IPS-15b (cell line): ENCODE measurements at regions not wholly inside any gene's neighbourhood (a gene's known extent, or its start where the extent isn't known, plus 50 kb on each side); places are given as distances from the start of the nearest gene placed in this dataset.

Source experiments
- H3K27me3 ChIP-seq: one replicate; pipeline ENCODE4 v1.6.1; 2013; ENCODE audit warnings: low read length; ENCODE audit not compliant: control insufficient read depth, insufficient read depth
- H3K36me3 ChIP-seq: one replicate; pipeline ENCODE4 v1.6.1; 2013; ENCODE audit warnings: low read length; ENCODE audit not compliant: control insufficient read depth, insufficient read depth
- H3K4me1 ChIP-seq: one replicate; pipeline ENCODE4 v1.6.1; 2013; ENCODE audit warnings: mild to moderate bottlenecking, low read length; ENCODE audit not compliant: control insufficient read depth, insufficient read depth
- H3K4me3 ChIP-seq: one replicate; pipeline ENCODE4 v1.5.1; 2013; ENCODE audit warnings: low read depth, low read length
- H3K9ac ChIP-seq: one replicate; pipeline ENCODE4 v1.6.1; 2013; ENCODE audit warnings: low read depth, mild to moderate bottlenecking, low read length
- H3K9me3 ChIP-seq: one replicate; pipeline ENCODE4 v1.6.1; 2013; ENCODE audit warnings: mild to moderate bottlenecking, low read length; ENCODE audit not compliant: control insufficient read depth, insufficient read depth

- Histone ChIP-seq H3K4me1 (no peaks in the 10 kb centered on the region), H3K36me3 (no peaks in the 10 kb centered on the region), H3K4me3 (no peak overlapping the region), H3K27me3 (no peaks in the 10 kb centered on the region), H3K9me3 (no peaks in the 10 kb centered on the region), H3K9ac (no peak overlapping the region)
Observed at GRCh38 chr12:58034311-58034710, 92.9 kb downstream of the ATP23 start.

GRCh38 chr12:58034712-58035111 lies 93.3 kb downstream of the ATP23 start:
- H3K9me3 ChIP-seq = no peaks in the 10 kb centered on the region
- H3K4me3 ChIP-seq = no peak overlapping the region
- H3K36me3 ChIP-seq = no peaks in the 10 kb centered on the region
- no peaks in the 10 kb centered on the region for H3K4me1 ChIP-seq
- H3K9ac ChIP-seq = no peak overlapping the region
- H3K27me3 ChIP-seq = no peaks in the 10 kb centered on the region

- H3K9ac ChIP-seq = no peak overlapping the region
- no peaks in the 10 kb centered on the region for H3K36me3 ChIP-seq
- no peak overlapping the region for H3K4me3 ChIP-seq
- no peaks in the 10 kb centered on the region for H3K9me3 ChIP-seq
- no peaks in the 10 kb centered on the region for H3K4me1 ChIP-seq
- H3K27me3 ChIP-seq = no peaks in the 10 kb centered on the region
Observed at GRCh38 chr12:58041441-58041840, 100.1 kb downstream of the ATP23 start.

GRCh38 chr12:58044966-58045365 lies 103.6 kb downstream of the ATP23 start:
- no peak overlapping the region for H3K4me3 ChIP-seq
- no peaks in the 10 kb centered on the region for H3K4me1 ChIP-seq
- H3K36me3 ChIP-seq = no peaks in the 10 kb centered on the region
- no peaks in the 10 kb centered on the region for H3K9me3 ChIP-seq
- H3K9ac ChIP-seq = no peak overlapping the region
- no peaks in the 10 kb centered on the region for H3K27me3 ChIP-seq

DNA sequence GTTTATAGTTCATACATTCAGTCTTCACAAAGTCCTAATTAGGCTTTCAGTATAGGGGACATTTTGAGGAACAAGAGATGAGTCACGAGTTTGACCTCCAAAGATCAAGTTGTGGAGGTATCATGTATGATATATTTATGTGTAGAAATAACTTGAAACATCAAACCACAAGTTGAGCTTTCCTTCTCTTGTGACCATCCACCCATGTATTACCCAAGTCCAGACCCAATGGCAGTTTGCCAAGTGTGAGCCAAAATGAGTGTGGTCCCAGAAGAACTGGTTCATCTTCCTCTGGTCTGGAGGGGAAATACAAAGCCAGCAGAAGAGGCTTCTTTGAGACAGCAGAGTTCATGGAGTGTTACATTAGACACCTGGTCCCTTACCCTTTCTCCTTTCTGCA lies 104.9 kb downstream of the ATP23 start:
- Histone ChIP-seq H3K9ac (no peak overlapping the region), H3K27me3 (no peaks in the 10 kb centered on the region), H3K9me3 (no peaks in the 10 kb centered on the region), H3K4me3 (no peak overlapping the region), H3K36me3 (no peaks in the 10 kb centered on the region), H3K4me1 (no peaks in the 10 kb centered on the region)

GRCh38 chr12:58051378-58051777 lies 110.0 kb downstream of the ATP23 start:
- Histone ChIP-seq H3K9me3 (no peaks in the 10 kb centered on the region), H3K4me1 (no peaks in the 10 kb centered on the region), H3K4me3 (no peak overlapping the region), H3K27me3 (no peaks in the 10 kb centered on the region), H3K36me3 (no peaks in the 10 kb centered on the region), H3K9ac (no peak overlapping the region)

GRCh38 chr12:58064666-58065065 lies 123.3 kb downstream of the ATP23 start:
- Histone ChIP-seq H3K4me1 (no peaks in the 10 kb centered on the region), H3K9ac (no peak overlapping the region), H3K36me3 (no peaks in the 10 kb centered on the region), H3K27me3 (no peaks in the 10 kb centered on the region), H3K9me3 (no peaks in the 10 kb centered on the region), H3K4me3 (no peak overlapping the region)

GRCh38 chr12:58066296-58066695 lies 124.9 kb downstream of the ATP23 start:
- Histone ChIP-seq H3K4me3 (no peak overlapping the region), H3K9ac (no peak overlapping the region), H3K36me3 (no peaks in the 10 kb centered on the region), H3K9me3 (no peaks in the 10 kb centered on the region), H3K27me3 (no peaks in the 10 kb centered on the region), H3K4me1 (no peaks in the 10 kb centered on the region)

GRCh38 chr12:58067610-58068387 lies 126.4 kb downstream of the ATP23 start:
- no peak overlapping the region for H3K4me3 ChIP-seq
- no peak overlapping the region for H3K9ac ChIP-seq
- H3K4me1 ChIP-seq = no peaks in the 10 kb centered on the region
- no peaks in the 10 kb centered on the region for H3K27me3 ChIP-seq
- no peaks in the 10 kb centered on the region for H3K36me3 ChIP-seq
- H3K9me3 ChIP-seq = no peaks in the 10 kb centered on the region

- no peak overlapping the region for H3K4me3 ChIP-seq
- H3K9ac ChIP-seq = no peak overlapping the region
- H3K4me1 ChIP-seq = no peaks in the 10 kb centered on the region
- no peaks in the 10 kb centered on the region for H3K36me3 ChIP-seq
- H3K9me3 ChIP-seq = no peaks in the 10 kb centered on the region
- H3K27me3 ChIP-seq = no peaks in the 10 kb centered on the region
Observed at GRCh38 chr12:58068706-58069105, 127.3 kb downstream of the ATP23 start.

GRCh38 chr12:58069268-58069963 lies 128.0 kb downstream of the ATP23 start:
- H3K9ac ChIP-seq = no peak overlapping the region
- no peak overlapping the region for H3K4me3 ChIP-seq
- H3K9me3 ChIP-seq = no peaks in the 10 kb centered on the region
- no peaks in the 10 kb centered on the region for H3K36me3 ChIP-seq
- no peaks in the 10 kb centered on the region for H3K4me1 ChIP-seq
- no peaks in the 10 kb centered on the region for H3K27me3 ChIP-seq

DNA sequence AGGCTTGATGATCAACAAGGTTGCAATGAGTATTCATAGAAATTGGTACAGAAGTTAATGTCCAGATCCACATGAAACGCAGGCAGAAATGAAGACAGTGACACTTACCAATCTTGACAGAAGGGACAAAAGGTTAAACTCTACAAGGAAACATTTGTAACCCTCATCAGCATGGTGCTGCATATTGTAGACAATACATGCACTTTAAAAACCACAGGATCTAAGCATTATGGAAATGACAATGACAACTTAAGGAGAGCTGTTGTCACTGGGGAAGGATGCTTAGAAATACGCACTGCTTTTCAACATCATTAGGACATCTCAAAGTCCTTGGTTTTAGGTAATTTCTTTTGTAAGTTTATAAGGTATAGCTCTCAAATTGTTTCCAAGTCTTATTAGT lies 130.6 kb downstream of the ATP23 start:
- Histone ChIP-seq H3K9ac (no peak overlapping the region), H3K4me3 (no peak overlapping the region), H3K36me3 (no peaks in the 10 kb centered on the region), H3K4me1 (no peaks in the 10 kb centered on the region), H3K9me3 (no peaks in the 10 kb centered on the region), H3K27me3 (no peaks in the 10 kb centered on the region)
